A549 (cell line): ENCODE measurements at regions not wholly inside any gene's neighbourhood (a gene's known extent, or its start where the extent isn't known, plus 50 kb on each side); places are given as distances from the start of the nearest gene placed in this dataset.

Experiments used
- ATAC-seq, 2 experiments: fragments of 200-7000 bp in 1 of 2; fragments of >200 bp in 1 of 2; cut with Nextera tagmentation in 1 of 2; cut with Tn5 transposase in 1 of 2; 3 replicates each; pipeline versions ENCODE4 v1.8.0 to v1.9.1; 2018 to 2020; ENCODE audit warnings: mild to moderate bottlenecking in 1 of 2, moderate library complexity in 1 of 2
- CTCF ChIA-PET: fragments of 300-600 bp; sonication (Branson Sonifier 250); formaldehyde crosslinking; extraction: SDS; loops from one replicate; lab custom pipeline; 2021; ENCODE audit warnings: antibody characterized with exemption, inconsistent platforms; lab: Yijun Ruan, JAX
- POLR2A ChIA-PET: fragments of 350-600 bp; formaldehyde crosslinking; extraction: SDS; loops from one replicate; lab custom pipeline; 2021; ENCODE audit warnings: antibody characterized with exemption, inconsistent platforms; lab: Yijun Ruan, JAX
- DNase-seq, 2 experiments: peaks; one replicate each; pipeline versions ENCODE4 v3.0.0 to v3.0.0-alpha.2; 2011 to 2016; ENCODE audit warnings: low read depth in 1 of 2, low spot score in 1 of 2
- FAIRE-seq: peaks from 2 replicates; lab custom pipeline; 2011; peaks lifted over from hg19 to GRCh38; lab: Jason Lieb, UNC
- H3K27ac ChIP-seq, 2 experiments: fragments of >200 bp; sonication (Bioruptor Twin); formaldehyde crosslinking; 3 replicates each; pipeline ENCODE4 v1.5.1; 2016 to 2017
- H3K4me1 ChIP-seq: fragments of >200 bp; sonication (Bioruptor Twin); formaldehyde crosslinking; 3 replicates; pipeline ENCODE4 v1.6.1; 2016
- H3K4me2 ChIP-seq: fragments of >200 bp; sonication (Bioruptor Twin); formaldehyde crosslinking; 3 replicates; pipeline ENCODE4 v1.6.1; 2016
- H3K4me3 ChIP-seq: fragments of >200 bp; sonication (Bioruptor Twin); formaldehyde crosslinking; 3 replicates; pipeline ENCODE4 v1.5.1; 2016
- H3K9me3 ChIP-seq: fragments of >200 bp; sonication (Bioruptor Twin); formaldehyde crosslinking; 3 replicates; pipeline ENCODE4 v1.6.1; 2016
- BCL3 ChIP-seq: fragments of >200 bp; sonication (Bioruptor Twin); formaldehyde crosslinking; IDR thresholded peaks from 3 replicates; pipeline ENCODE4 v1.6.1; 2016
- CEBPB ChIP-seq, 2 experiments: fragments of >200 bp in 1 of 2; sonication (Bioruptor Twin) in 1 of 2; formaldehyde crosslinking in 1 of 2; IDR thresholded peaks; 2 replicates each; pipeline ENCODE4 v1.6.1; 2012 to 2016
- EHF ChIP-seq: fragments of 250-450 bp; sonication (Bioruptor Pico); IDR thresholded peaks from 2 replicates; pipeline ENCODE4 v1.5.0; 2020; ENCODE audit warnings: mild to moderate bottlenecking
- EHMT2 ChIP-seq: fragments of 200-600 bp; sonication (generic); IDR thresholded peaks from 2 replicates; pipeline ENCODE4 v1.6.1; 2016; ENCODE audit warnings: antibody characterized with exemption, low read depth, mild to moderate bottlenecking, moderate library complexity
- ELK1 ChIP-seq: fragments of 150-350 bp; IDR thresholded peaks from 2 replicates; pipeline ENCODE4 v1.6.1; 2014; ENCODE audit warnings: low read depth, mild to moderate bottlenecking, low read length
- ESRRA ChIP-seq: fragments of 150-350 bp; IDR thresholded peaks from 2 replicates; pipeline ENCODE4 v1.6.1; 2014; ENCODE audit warnings: mild to moderate bottlenecking, low read length, borderline replicate concordance
- HDAC2 ChIP-seq: fragments of 200-600 bp; sonication (generic); IDR thresholded peaks from 2 replicates; pipeline ENCODE4 v1.6.1; 2016
- HEYL ChIP-seq: fragments of 250-450 bp; sonication (Bioruptor Pico); IDR thresholded peaks from 2 replicates; pipeline ENCODE4 v1.8.0; 2021; ENCODE audit warnings: mild to moderate bottlenecking, moderate library complexity
- HOXA7 ChIP-seq: fragments of 250-450 bp; sonication (Bioruptor Pico); IDR thresholded peaks from 2 replicates; pipeline ENCODE4 v1.5.0; 2020; ENCODE audit warnings: mild to moderate bottlenecking, moderate library complexity
- HOXB13 ChIP-seq: fragments of 250-450 bp; sonication (Bioruptor Pico); IDR thresholded peaks from 2 replicates; pipeline ENCODE4 v1.5.0; 2020; ENCODE audit warnings: low read depth, mild to moderate bottlenecking, moderate library complexity
- HOXB5 ChIP-seq: fragments of 250-450 bp; sonication (Bioruptor Pico); IDR thresholded peaks from 2 replicates; pipeline ENCODE4 v1.5.0; 2020; ENCODE audit warnings: mild to moderate bottlenecking, moderate library complexity
- JUN ChIP-seq, 2 experiments: fragments of >200 bp; sonication (Bioruptor Twin); formaldehyde crosslinking; IDR thresholded peaks; 2 replicates in 1 of 2; 3 replicates in 1 of 2; pipeline ENCODE4 v1.6.1; 2016 to 2017
- KDM1A ChIP-seq: fragments of 200-600 bp; sonication (generic); IDR thresholded peaks from 2 replicates; pipeline ENCODE4 v1.6.1; 2016; ENCODE audit warnings: low read depth, mild to moderate bottlenecking
- MAX ChIP-seq: IDR thresholded peaks from 2 replicates; pipeline ENCODE4 v1.6.1; 2012
- MAZ ChIP-seq: fragments of 150-350 bp; IDR thresholded peaks from 2 replicates; pipeline ENCODE4 v1.6.1; 2014; ENCODE audit warnings: antibody characterized with exemption, low read depth, low read length, borderline replicate concordance
- NFE2L2 ChIP-seq: fragments of 150-350 bp; conservative IDR thresholded peaks from 2 replicates; pipeline ENCODE4 v1.6.1; 2014; ENCODE audit warnings: low read length
- NPAS2 ChIP-seq: fragments of 250-450 bp; sonication (Bioruptor Pico); IDR thresholded peaks from 2 replicates; pipeline ENCODE4 v1.8.0; 2022; ENCODE audit warnings: mild to moderate bottlenecking, moderate library complexity, borderline replicate concordance
- NR3C1 ChIP-seq: fragments of >200 bp; sonication (Bioruptor Twin); formaldehyde crosslinking; IDR thresholded peaks from 3 replicates; pipeline ENCODE4 v1.6.1; 2017
- POLR2AphosphoS2 ChIP-seq: conservative IDR thresholded peaks from 2 replicates; pipeline ENCODE4 v1.6.1; 2012; ENCODE audit warnings: low read length, improper control_type of control experiment, inconsistent platforms
- REST ChIP-seq: fragments of 200-600 bp; sonication (generic); IDR thresholded peaks from 2 replicates; pipeline ENCODE4 v1.6.1; 2016; ENCODE audit warnings: antibody characterized with exemption, mild to moderate bottlenecking, moderate library complexity
- RFX5 ChIP-seq: fragments of 450-650 bp; IDR thresholded peaks from 2 replicates; pipeline ENCODE4 v1.7.1; 2014; ENCODE audit warnings: antibody characterized with exemption, mild to moderate bottlenecking, moderate library complexity
- SMC3 ChIP-seq: fragments of >200 bp; sonication (Bioruptor Twin); formaldehyde crosslinking; IDR thresholded peaks from 3 replicates; pipeline ENCODE4 v1.6.1; 2018; ENCODE audit warnings: inconsistent platforms
- ZC3H11A ChIP-seq: fragments of 450-650 bp; IDR thresholded peaks from 2 replicates; pipeline ENCODE4 v1.6.1; 2014; ENCODE audit warnings: antibody characterized with exemption, mild to moderate bottlenecking
- ZNF302 ChIP-seq: fragments of 250-450 bp; sonication (Bioruptor Pico); IDR thresholded peaks from 2 replicates; pipeline ENCODE4 v1.9.0; 2021; ENCODE audit warnings: inconsistent platforms, mild to moderate bottlenecking, moderate library complexity
- WGBS: methylation state at CpG from one replicate; pipeline ENCODE4 v1.1.6; 2017; ENCODE audit errors: missing lambda C conversion rate; 5-methylcytosine and 5-hydroxymethylcytosine counted together

GRCh38 chr13:84200971-84201370 is 318.7 kb upstream of the SLITRK1 start (continued):
- TF ChIP-seq REST: no peak
- TF ChIP-seq ZNF302 (CRISPR knock-in tag): no peak
- TF ChIP-seq KDM1A: no peak
- TF ChIP-seq ESRRA: no peak
- TF ChIP-seq HOXA7: no peak
- no peak for TF ChIP-seq HDAC2
- TF ChIP-seq HOXB5 (CRISPR knock-in tag): no peak

GRCh38 chr13:84192125-84192524 is 309.9 kb upstream of the SLITRK1 start:
- FAIRE-seq (no peak), ATAC-seq (no peak), DNase-seq (no peak)
- Histone ChIP-seq H3K9me3 (no peaks in the 10 kb centered on the region), H3K4me3 (no peak overlapping the region), H3K27ac (no peak overlapping the region), H3K4me2 (no peak overlapping the region), H3K4me1 (no peaks in the 10 kb centered on the region)
- no peak for TF ChIP-seq RFX5
- no peak for TF ChIP-seq NPAS2
- no peak for TF ChIP-seq NFE2L2
- TF ChIP-seq NR3C1: no peak
- no peak for TF ChIP-seq HOXB13
- TF ChIP-seq ZC3H11A: no peak
- no peak for TF ChIP-seq REST
- no peak for TF ChIP-seq HDAC2
- no peak for TF ChIP-seq EHMT2
- no peak for TF ChIP-seq ELK1
- no peak for TF ChIP-seq MAX
- TF ChIP-seq JUN (IDR thresholded peaks at IDR 0.05): no peak
- TF ChIP-seq HOXA7: no peak
- POLR2A ChIA-PET: no interaction called here
- WGBS: 27% methylated on average over 3 of the region's 3 CpGs
- CTCF ChIA-PET: no interaction called here

- no peak for ATAC-seq
- no peak overlapping the region for H3K27ac ChIP-seq
- no peaks in the 10 kb centered on the region for H3K9me3 ChIP-seq
- no peaks in the 10 kb centered on the region for H3K4me1 ChIP-seq
- TF ChIP-seq CEBPB (IDR thresholded peaks at IDR 0.05) (no peak), POLR2AphosphoS2 (no peak), RFX5 (no peak), EHF (CRISPR knock-in tag) (no peak), SMC3 (no peak), BCL3 (no peak), HEYL (CRISPR knock-in tag) (no peak), MAZ (no peak)
- TF ChIP-seq, all 56 proteins: peak for 0
- CTCF ChIA-PET: no interaction called here
- WGBS: 24% methylated on average over 4 of the region's 4 CpGs
- no peak for DNase-seq
- no peak for FAIRE-seq
- Histone ChIP-seq H3K4me2 (no peak overlapping the region), H3K4me3 (no peak overlapping the region)
- POLR2A ChIA-PET: no interaction called here
These were observed 308.9 kb upstream of the SLITRK1 start for GRCh38 chr13:84191139-84191538.
